Thymus (tissue), 11 donors: ENCODE measurements at regions not wholly inside any gene's neighbourhood (a gene's known extent, or its start where the extent isn't known, plus 50 kb on each side); places are given as distances from the start of the nearest gene placed in this dataset.

Experiments used
- DNase-seq, 9 donors: peaks; one replicate each; pipeline ENCODE4 v3.0.0-alpha.2; 2013; ENCODE audit warnings: low spot score in 9 of 9, low read depth in 6 of 9, missing footprints in 1 of 9
- H3K27ac ChIP-seq, 2 donors: one replicate each; pipeline ENCODE4 v1.5.1; 2013; ENCODE audit warnings: control low read depth in 1 of 2, low read depth in 1 of 2, low read length in 1 of 2, mild to moderate bottlenecking in 1 of 2, moderate library complexity in 1 of 2
- H3K27me3 ChIP-seq, 2 donors: one replicate each; pipeline ENCODE4 v1.5.1; 2013; ENCODE audit warnings: low read length in 1 of 2; ENCODE audit not compliant: control insufficient read depth in 2 of 2, insufficient read depth in 1 of 2
- H3K36me3 ChIP-seq, 2 donors: one replicate each; pipeline ENCODE4 v1.5.1; 2013; ENCODE audit warnings: low read length in 1 of 2, mild to moderate bottlenecking in 1 of 2, moderate library complexity in 1 of 2; ENCODE audit not compliant: control insufficient read depth in 2 of 2, insufficient read depth in 2 of 2
- H3K4me1 ChIP-seq, 2 donors: one replicate each; pipeline ENCODE4 v1.5.1; 2013; ENCODE audit warnings: low read length in 2 of 2; ENCODE audit not compliant: control insufficient read depth in 2 of 2, insufficient read depth in 2 of 2
- H3K4me3 ChIP-seq, 2 donors: one replicate each; pipeline ENCODE4 v1.5.1; 2013; ENCODE audit warnings: low read length in 2 of 2, control low read depth in 1 of 2, mild to moderate bottlenecking in 1 of 2
- H3K9me3 ChIP-seq, 2 donors: one replicate each; pipeline ENCODE4 v1.5.1; 2013; ENCODE audit warnings: low read length in 1 of 2, mild to moderate bottlenecking in 1 of 2; ENCODE audit not compliant: control insufficient read depth in 2 of 2, insufficient read depth in 1 of 2
- WGBS: extraction: QIAGEN DNeasy Blood & Tissue Kit; methylation state at CpG from one replicate; pipeline ENCODE4 v1.1.7; 2013; 5-methylcytosine and 5-hydroxymethylcytosine counted together
- donor health status: healthy.

DNA sequence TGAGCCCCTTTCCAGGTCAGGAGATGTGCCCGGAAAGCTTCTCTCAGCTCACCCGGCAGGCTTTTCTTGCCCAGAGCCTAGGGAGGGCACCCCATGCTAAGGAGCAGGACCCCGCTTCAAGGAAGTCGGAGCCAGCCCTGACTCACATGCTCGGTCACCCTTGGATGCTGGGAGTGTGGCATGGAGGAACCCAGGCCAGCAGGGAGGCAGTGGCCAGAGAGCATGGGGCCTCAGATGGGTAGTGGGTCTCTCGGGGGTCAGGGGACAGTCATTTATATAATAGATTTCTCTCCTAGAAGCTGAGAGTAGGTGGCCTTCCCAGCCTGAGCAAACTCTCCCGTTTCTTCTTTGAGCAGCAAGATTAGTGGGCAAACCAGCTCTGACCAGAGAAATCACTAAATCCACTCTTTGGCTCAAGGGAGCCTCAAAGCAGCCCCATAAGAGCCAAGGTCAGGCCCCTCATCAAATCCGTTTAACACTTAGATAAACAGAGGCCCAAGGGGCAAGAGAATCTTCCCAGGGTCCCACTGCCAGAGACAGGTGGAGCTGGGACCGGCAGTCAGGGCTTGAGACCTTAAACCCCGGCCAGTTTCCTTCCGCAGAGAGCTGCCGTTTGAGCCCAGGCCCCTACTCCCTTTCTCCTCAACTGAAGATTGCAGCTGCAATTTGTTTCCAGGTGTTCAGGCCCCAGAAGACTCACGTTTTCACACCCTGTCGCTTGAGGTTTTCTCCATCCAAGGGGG is 113.1 kb downstream of the CYP26B1 start:
- no peaks in the 10 kb centered on the region for H3K9me3 ChIP-seq
- no peaks in the 10 kb centered on the region for H3K36me3 ChIP-seq
- H3K4me3 ChIP-seq, result no peak overlapping the region
- no peak for DNase-seq
- no peaks in the 10 kb centered on the region for H3K27me3 ChIP-seq
- H3K27ac ChIP-seq, result no peak overlapping the region
- no peaks in the 10 kb centered on the region for H3K4me1 ChIP-seq
- WGBS, result 87% methylated on average over 14 of the region's 14 CpGs

DNA sequence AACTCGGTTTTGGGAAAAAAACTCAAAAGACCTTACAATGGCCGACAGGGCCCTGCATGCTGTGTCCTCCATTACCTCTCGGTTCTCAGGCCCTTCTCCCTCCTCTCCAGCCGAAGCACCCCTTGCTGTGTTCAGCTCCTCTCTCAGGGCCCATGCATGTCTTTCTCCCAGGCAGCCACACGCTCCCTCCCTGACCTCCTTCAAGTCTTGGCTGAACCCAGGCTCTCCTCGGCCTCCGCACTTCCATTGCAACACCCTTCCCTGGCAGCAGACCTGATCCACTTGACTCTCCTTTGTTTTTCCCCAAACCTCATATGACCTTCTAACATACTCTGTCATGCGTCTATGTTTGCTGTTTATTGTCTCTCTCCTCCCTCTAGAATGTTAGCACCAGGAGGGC is 114.0 kb downstream of the CYP26B1 start:
- 89% methylated on average over 8 of the region's 8 CpGs for WGBS
- H3K4me1 ChIP-seq, result no peaks in the 10 kb centered on the region
- no peak for DNase-seq
- no peak overlapping the region for H3K4me3 ChIP-seq
- H3K9me3 ChIP-seq, result no peaks in the 10 kb centered on the region
- no peak overlapping the region for H3K27ac ChIP-seq
- no peaks in the 10 kb centered on the region for H3K36me3 ChIP-seq
- no peaks in the 10 kb centered on the region for H3K27me3 ChIP-seq

DNA sequence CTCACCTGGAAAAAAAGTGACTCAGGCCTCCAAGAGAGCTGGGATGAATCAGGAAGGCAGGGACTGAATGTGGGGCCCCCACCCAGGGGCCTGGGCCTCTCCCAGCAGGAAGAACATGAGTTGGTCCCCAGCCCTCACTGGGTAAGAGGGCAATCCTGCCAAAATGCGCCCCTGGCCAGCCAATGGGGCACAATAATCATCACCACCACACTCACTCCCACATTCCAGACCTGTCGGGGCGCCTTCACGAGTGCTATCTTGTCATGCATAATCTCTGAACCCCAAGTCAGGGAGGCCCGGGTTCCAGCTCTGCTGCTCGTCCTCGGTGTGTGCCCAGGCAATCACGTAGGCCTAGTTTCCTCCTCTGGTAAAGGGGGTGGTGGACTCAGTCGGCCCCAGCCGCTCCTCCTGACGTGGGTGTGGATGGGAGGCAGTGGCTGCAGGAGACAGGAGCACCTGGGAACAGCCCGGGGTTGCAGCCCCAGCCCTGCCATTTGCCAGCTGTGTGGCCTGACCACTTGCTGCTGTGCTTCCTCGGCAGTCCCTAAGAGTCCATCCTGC is 115.1 kb downstream of the CYP26B1 start:
- no peak for DNase-seq
- H3K9me3 ChIP-seq, result no peaks in the 10 kb centered on the region
- H3K27me3 ChIP-seq, result no peaks in the 10 kb centered on the region
- H3K27ac ChIP-seq, result no peak overlapping the region
- H3K4me3 ChIP-seq, result no peak overlapping the region
- H3K4me1 ChIP-seq, result no peaks in the 10 kb centered on the region
- no peaks in the 10 kb centered on the region for H3K36me3 ChIP-seq
- WGBS, result 86% methylated on average over 13 of the region's 13 CpGs

DNA sequence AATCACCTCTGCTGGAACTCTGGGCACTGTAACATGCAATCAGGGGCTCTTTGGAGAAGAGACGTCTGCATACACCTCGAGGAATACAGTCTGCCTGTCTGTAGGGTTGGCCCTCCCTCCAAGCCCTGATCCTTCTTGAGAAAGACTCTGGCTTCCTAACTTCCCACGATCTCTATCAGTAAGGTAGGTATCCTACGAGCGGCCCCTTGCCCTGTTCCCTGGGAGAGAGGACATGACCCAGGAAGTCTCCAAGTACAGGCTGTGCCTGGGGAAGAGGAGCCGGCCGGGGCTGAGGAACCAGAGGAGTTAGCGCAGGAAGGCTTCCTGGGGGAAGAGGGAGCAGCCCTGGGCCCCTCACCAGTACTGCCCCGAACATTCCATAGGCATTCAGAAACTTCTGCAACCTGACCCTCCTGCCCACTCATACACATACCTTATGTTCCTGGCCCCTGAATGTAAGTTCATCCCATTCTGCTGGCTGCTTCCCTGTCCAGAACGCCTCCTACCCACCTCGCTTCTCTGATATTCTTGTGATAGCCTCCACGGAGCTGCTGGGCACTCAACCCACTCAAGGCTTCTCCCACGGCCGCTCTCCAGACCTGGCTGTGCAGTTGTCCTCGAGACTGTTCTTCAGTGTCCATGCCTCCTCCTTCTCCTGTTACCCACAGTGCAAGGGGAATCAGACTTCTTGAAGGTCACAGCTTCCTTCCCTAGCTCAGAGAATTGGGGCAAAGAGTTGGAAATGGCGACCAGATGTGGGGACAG is 116.1 kb downstream of the CYP26B1 start:
- Histone ChIP-seq H3K9me3 (no peaks in the 10 kb centered on the region), H3K4me3 (no peak overlapping the region), H3K36me3 (no peaks in the 10 kb centered on the region), H3K27ac (no peak overlapping the region), H3K27me3 (no peaks in the 10 kb centered on the region), H3K4me1 (no peaks in the 10 kb centered on the region)
- 85% methylated on average over 16 of the region's 16 CpGs for WGBS
- DNase-seq, result no peak

DNA sequence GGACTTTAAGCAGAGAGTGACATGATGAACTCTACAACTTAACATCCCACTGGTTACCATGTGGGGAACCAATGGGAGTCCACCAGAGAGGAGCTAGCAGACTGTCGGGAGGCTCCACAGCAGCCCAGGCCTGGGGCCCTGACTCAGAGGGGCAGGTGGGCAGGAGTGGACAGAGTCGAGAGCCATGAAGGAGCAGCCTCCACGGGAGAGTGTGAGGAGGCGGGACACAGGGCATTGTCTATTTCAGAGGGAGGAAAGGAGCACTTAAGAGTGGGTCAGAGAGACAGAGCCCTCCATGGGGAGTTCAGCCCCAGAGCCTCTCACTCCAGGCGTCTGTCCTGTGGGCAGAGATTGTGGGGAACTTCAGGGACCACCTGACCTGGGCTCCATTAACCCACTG is 118.7 kb downstream of the CYP26B1 start:
- no peaks in the 10 kb centered on the region for H3K36me3 ChIP-seq
- H3K27ac ChIP-seq, result no peak overlapping the region
- WGBS, result 65% methylated on average over 5 of the region's 5 CpGs
- no peak for DNase-seq
- no peaks in the 10 kb centered on the region for H3K4me1 ChIP-seq
- no peaks in the 10 kb centered on the region for H3K9me3 ChIP-seq
- H3K4me3 ChIP-seq, result no peak overlapping the region
- no peaks in the 10 kb centered on the region for H3K27me3 ChIP-seq

DNA sequence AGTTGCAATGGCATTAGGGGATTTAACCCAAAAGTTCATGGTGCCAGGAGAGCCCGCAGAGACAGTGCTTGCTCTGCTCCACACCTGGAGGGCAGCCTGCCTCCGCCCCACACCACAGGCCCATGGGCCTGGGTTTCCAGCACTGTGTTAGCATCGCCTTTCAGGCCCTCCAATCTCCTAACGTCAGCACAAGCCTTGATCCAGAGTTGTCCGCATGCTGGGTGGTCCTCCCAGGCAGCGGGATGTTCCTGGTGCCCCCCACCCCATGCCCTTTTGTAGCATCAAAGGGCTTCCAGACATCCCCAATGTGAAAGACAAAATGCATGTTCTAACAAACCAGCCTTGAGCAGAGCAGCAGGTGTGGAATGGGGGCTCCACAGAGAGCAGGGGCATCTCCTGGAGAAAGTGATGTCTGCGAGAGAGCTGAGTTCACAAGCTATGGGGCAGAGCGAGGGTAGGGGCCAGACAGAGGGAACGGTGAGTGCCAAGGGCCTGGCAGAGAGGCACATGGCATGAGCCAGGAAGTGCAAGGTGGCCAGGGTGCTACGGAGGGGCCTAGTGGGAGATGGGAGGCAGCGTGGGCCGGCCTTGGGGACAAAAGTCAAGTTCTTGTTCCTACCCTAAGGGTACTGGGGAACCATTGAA is 119.2 kb downstream of the CYP26B1 start:
- DNase-seq, result no peak
- no peaks in the 10 kb centered on the region for H3K27me3 ChIP-seq
- H3K4me3 ChIP-seq, result no peak overlapping the region
- WGBS, result 95% methylated on average over 12 of the region's 12 CpGs
- H3K4me1 ChIP-seq, result no peaks in the 10 kb centered on the region
- H3K36me3 ChIP-seq, result no peaks in the 10 kb centered on the region
- no peaks in the 10 kb centered on the region for H3K9me3 ChIP-seq
- H3K27ac ChIP-seq, result no peak overlapping the region

DNA sequence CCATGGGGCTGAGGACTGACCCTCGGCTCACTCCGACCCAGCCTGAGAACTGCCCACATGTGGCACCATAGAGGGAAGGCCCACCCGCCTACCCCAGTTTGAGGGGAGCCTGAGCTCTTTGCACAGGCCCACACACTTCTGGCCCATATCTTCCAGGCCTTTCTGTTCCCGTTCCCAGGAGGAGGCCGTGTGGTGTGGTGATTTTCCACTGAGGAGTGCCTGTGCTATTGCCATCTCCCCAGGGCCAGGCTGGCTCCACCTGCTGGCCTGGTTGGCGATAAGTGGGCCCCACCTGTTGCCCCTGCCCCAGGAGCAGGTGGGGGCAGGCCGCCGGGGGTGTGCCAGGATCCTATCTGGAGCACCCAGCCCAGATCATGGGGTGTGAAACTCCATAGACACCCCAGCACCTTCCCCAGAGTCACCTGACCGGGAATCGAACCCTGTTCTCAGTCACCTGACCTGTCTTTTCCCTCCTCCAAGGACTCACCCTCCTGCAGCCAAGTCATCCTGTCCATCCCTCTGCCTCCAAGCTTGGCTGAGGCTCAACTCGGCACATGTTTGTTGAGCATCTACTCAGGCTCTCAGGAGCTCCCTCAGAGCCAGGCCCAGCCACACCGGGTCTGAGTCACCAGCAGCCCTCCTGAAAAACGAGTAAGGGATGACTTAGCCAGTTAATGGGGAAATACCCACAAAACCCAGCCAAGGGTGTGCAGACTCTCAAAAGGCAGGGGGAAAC is 120.1 kb downstream of the CYP26B1 start:
- Histone ChIP-seq H3K36me3 (no peaks in the 10 kb centered on the region), H3K27me3 (no peaks in the 10 kb centered on the region), H3K4me1 (no peaks in the 10 kb centered on the region), H3K9me3 (no peaks in the 10 kb centered on the region), H3K4me3 (no peak overlapping the region), H3K27ac (no peak overlapping the region)
- WGBS, result 91% methylated on average over 13 of the region's 13 CpGs
- no peak for DNase-seq

DNA sequence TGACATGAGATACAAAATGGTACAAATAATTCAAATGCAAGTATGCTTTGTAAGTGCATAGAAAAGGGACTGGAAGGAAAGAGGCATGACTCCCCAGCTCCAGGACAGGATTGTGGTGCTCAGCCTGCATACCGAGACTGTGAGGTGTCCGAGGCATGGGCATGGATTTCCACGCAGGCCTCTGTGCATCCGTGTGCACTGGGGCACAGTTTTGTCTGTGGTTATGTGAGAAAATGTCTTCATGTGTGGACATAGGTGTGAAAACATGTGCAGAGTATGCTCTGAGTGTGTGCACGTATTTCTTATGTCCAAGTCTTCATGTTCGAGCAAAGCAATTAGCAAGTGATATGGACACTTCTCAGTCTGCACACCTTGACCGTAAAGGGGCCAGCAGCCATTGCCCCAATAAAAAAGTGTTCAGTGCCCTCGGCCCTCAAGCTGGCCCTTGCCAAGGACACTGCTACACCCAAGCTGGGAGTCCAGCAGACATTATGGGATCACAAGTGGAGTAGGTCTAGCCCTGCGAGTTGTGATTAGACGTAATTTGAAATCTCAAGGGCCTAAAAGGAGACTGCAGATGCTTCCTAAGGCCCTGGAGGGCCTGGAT is 120.7 kb downstream of the CYP26B1 start:
- no peak overlapping the region for H3K27ac ChIP-seq

More for the DNA sequence above, 120.7 kb downstream of the CYP26B1 start:
- H3K36me3 ChIP-seq, result no peaks in the 10 kb centered on the region
- no peaks in the 10 kb centered on the region for H3K4me1 ChIP-seq
- no peaks in the 10 kb centered on the region for H3K27me3 ChIP-seq
- 89% methylated on average over 10 of the region's 10 CpGs for WGBS
- H3K4me3 ChIP-seq, result no peak overlapping the region
- no peak for DNase-seq
- H3K9me3 ChIP-seq, result no peaks in the 10 kb centered on the region
